Mesendoderm (in vitro differentiated cells): ENCODE measurements at regions not wholly inside any gene's neighbourhood (a gene's known extent, or its start where the extent isn't known, plus 50 kb on each side); places are given as distances from the start of the nearest gene placed in this dataset.

Experiments
- DNase-seq: peaks from one replicate; pipeline ENCODE4 v3.0.0; 2013
- H2AK5ac ChIP-seq: 2 replicates; pipeline ENCODE4 v1.6.1; 2013; ENCODE audit warnings: low read length, inconsistent platforms
- H2BK120ac ChIP-seq: 2 replicates; pipeline ENCODE4 v1.6.1; 2013; ENCODE audit warnings: low read depth, mild to moderate bottlenecking, low read length, moderate library complexity, mixed read lengths
- H2BK15ac ChIP-seq: replicated peaks from 2 replicates; pipeline ENCODE4 v1.6.1; 2013; ENCODE audit warnings: low read depth, mild to moderate bottlenecking, moderate library complexity
- H2BK5ac ChIP-seq: 2 replicates; pipeline ENCODE4 v1.6.1; 2013; ENCODE audit warnings: low read length, inconsistent platforms
- H3K18ac ChIP-seq: 2 replicates; pipeline ENCODE4 v1.6.1; 2013; ENCODE audit warnings: mild to moderate bottlenecking, low read length, mixed read lengths
- H3K23ac ChIP-seq: one replicate; pipeline ENCODE4 v1.6.1; 2013; ENCODE audit warnings: low read length
- H3K27ac ChIP-seq: 2 replicates; pipeline ENCODE4 v1.5.1; 2013; ENCODE audit warnings: low read depth, mild to moderate bottlenecking, inconsistent platforms, low read length, moderate library complexity
- H3K27me3 ChIP-seq: 2 replicates; pipeline ENCODE4 v1.6.1; 2013; ENCODE audit warnings: low read length, control low read depth, mild to moderate bottlenecking, inconsistent platforms; ENCODE audit not compliant: insufficient read depth, poor library complexity
- H3K36me3 ChIP-seq: 2 replicates; pipeline ENCODE4 v1.6.1; 2013; ENCODE audit warnings: low read length, inconsistent platforms; ENCODE audit not compliant: control insufficient read depth, insufficient read depth
- H3K4ac ChIP-seq: one replicate; pipeline ENCODE4 v1.6.1; 2013; ENCODE audit warnings: low read depth, mild to moderate bottlenecking, low read length, moderate library complexity
- H3K4me1 ChIP-seq: 2 replicates; pipeline ENCODE4 v1.6.1; 2013; ENCODE audit warnings: low read depth, low read length, inconsistent platforms; ENCODE audit not compliant: control insufficient read depth
- H3K4me2 ChIP-seq: 2 replicates; pipeline ENCODE4 v1.6.1; 2013; ENCODE audit warnings: low read length
- H3K4me3 ChIP-seq: 2 replicates; pipeline ENCODE4 v1.5.1; 2013; ENCODE audit warnings: mild to moderate bottlenecking, low read length
- H3K56ac ChIP-seq: one replicate; pipeline ENCODE4 v1.6.1; 2013; ENCODE audit warnings: low read length
- H3K79me1 ChIP-seq: 2 replicates; pipeline ENCODE4 v1.6.1; 2013; ENCODE audit warnings: low read length, inconsistent platforms
- H3K79me2 ChIP-seq: 2 replicates; pipeline ENCODE4 v1.6.1; 2013; ENCODE audit warnings: mild to moderate bottlenecking, low read length; ENCODE audit not compliant: control insufficient read depth, insufficient read depth
- H3K9ac ChIP-seq: 2 replicates; pipeline ENCODE4 v1.6.1; 2013; ENCODE audit warnings: low read length, inconsistent platforms
- H4K5ac ChIP-seq: one replicate; pipeline ENCODE4 v1.6.1; 2013; ENCODE audit warnings: low read length
- H4K8ac ChIP-seq: one replicate; pipeline ENCODE4 v1.6.1; 2013; ENCODE audit warnings: low read depth, mild to moderate bottlenecking, control low read depth, low read length, moderate library complexity
- WGBS: extraction: QIAGEN DNeasy Blood & Tissue Kit; methylation state at CpG from one replicate; pipeline ENCODE4 v1.1.7; 2013; ENCODE audit warnings: low lambda C conversion rate, missing lambda C conversion rate; ENCODE audit not compliant: insufficient coverage; ENCODE audit errors: extremely low coverage; 5-methylcytosine and 5-hydroxymethylcytosine counted together

GRCh38 chr2:14951569-14952285 lies 319.2 kb downstream of the LRATD1 start:
- no peak for DNase-seq
- Histone ChIP-seq H3K4ac (no peak overlapping the region), H3K79me2 (no peaks in the 10 kb centered on the region), H3K9ac (no peak overlapping the region), H4K8ac (no peak overlapping the region), H3K27ac (no peak overlapping the region), H2BK15ac (no peak overlapping the region), H3K4me2 (no peak overlapping the region), H3K36me3 (no peaks in the 10 kb centered on the region), H3K79me1 (no peaks in the 10 kb centered on the region), H3K56ac (no peak overlapping the region), H3K4me1 (no peaks in the 10 kb centered on the region), H3K18ac (no peak overlapping the region), H3K27me3 (no peaks in the 10 kb centered on the region), H2BK120ac (no peak overlapping the region), H3K4me3 (no peak overlapping the region), H4K5ac (no peak overlapping the region), H2AK5ac (no peak overlapping the region), H3K23ac (no peak overlapping the region), H2BK5ac (no peak overlapping the region)
- no CpG with 5 or more reads among the region's 5 CpGs for WGBS

- Histone ChIP-seq H3K79me2 (no peaks in the 10 kb centered on the region), H2BK120ac (no peak overlapping the region), H3K4ac (no peak overlapping the region), H3K36me3 (no peaks in the 10 kb centered on the region), H3K4me1 (no peaks in the 10 kb centered on the region), H3K27ac (no peak overlapping the region), H3K56ac (no peak overlapping the region), H3K4me3 (no peak overlapping the region), H2BK15ac (no peak overlapping the region), H4K8ac (no peak overlapping the region), H3K23ac (no peak overlapping the region), H3K27me3 (no peaks in the 10 kb centered on the region), H3K18ac (no peak overlapping the region), H3K4me2 (no peak overlapping the region), H4K5ac (no peak overlapping the region), H3K79me1 (no peaks in the 10 kb centered on the region), H2AK5ac (no peak overlapping the region), H2BK5ac (no peak overlapping the region), H3K9ac (no peak overlapping the region)
- WGBS: no CpG with 5 or more reads among the region's 6 CpGs
- DNase-seq: no peak
Observed at GRCh38 chr2:14952400-14952963, 320.0 kb downstream of the LRATD1 start.

- Histone ChIP-seq H3K23ac (no peak overlapping the region), H3K56ac (no peak overlapping the region), H3K9ac (no peak overlapping the region), H3K4me2 (no peak overlapping the region), H3K18ac (no peak overlapping the region), H3K4ac (no peak overlapping the region), H2BK15ac (no peak overlapping the region), H4K5ac (no peak overlapping the region), H2AK5ac (no peak overlapping the region), H2BK5ac (no peak overlapping the region), H3K4me3 (no peak overlapping the region), H3K36me3 (no peaks in the 10 kb centered on the region), H3K79me2 (no peaks in the 10 kb centered on the region), H3K79me1 (no peaks in the 10 kb centered on the region), H3K27me3 (no peaks in the 10 kb centered on the region), H4K8ac (no peak overlapping the region), H3K4me1 (no peaks in the 10 kb centered on the region), H3K27ac (no peak overlapping the region), H2BK120ac (no peak overlapping the region)
- no CpG with 5 or more reads among the region's 2 CpGs for WGBS
- DNase-seq: peak; percentile 26
Observed at GRCh38 chr2:14960686-14961324, 328.3 kb downstream of the LRATD1 start.

GRCh38 chr2:14967729-14968128 lies 335.2 kb downstream of the LRATD1 start:
- no CpG with 5 or more reads among the region's 2 CpGs for WGBS
- H3K23ac ChIP-seq: no peak overlapping the region

GRCh38 chr2:14975381-14975780 lies 342.9 kb downstream of the LRATD1 start:
- no peak overlapping the region for H2AK5ac ChIP-seq
- H3K79me2 ChIP-seq: no peaks in the 10 kb centered on the region
- no peak overlapping the region for H2BK5ac ChIP-seq
- H3K27me3 ChIP-seq: no peaks in the 10 kb centered on the region
- no peaks in the 10 kb centered on the region for H3K79me1 ChIP-seq
- peaks cover 2% of the 10 kb centered on the region for H3K4me1 ChIP-seq
- no peak overlapping the region for H3K4me2 ChIP-seq
- H3K4me3 ChIP-seq: no peak overlapping the region
- H3K18ac ChIP-seq: no peak overlapping the region
- no peak overlapping the region for H2BK15ac ChIP-seq
- no peak for DNase-seq
- H4K5ac ChIP-seq: no peak overlapping the region
- no peak overlapping the region for H3K9ac ChIP-seq
- H3K23ac ChIP-seq: no peak overlapping the region
- H3K36me3 ChIP-seq: no peaks in the 10 kb centered on the region
- no CpG with 5 or more reads among the region's 2 CpGs for WGBS
- H3K27ac ChIP-seq: no peak overlapping the region
- H3K56ac ChIP-seq: no peak overlapping the region
- no peak overlapping the region for H2BK120ac ChIP-seq
- no peak overlapping the region for H3K4ac ChIP-seq
- no peak overlapping the region for H4K8ac ChIP-seq

More at GRCh38 chr2:14967729-14968128, 335.2 kb downstream of the LRATD1 start:
- no peak overlapping the region for H2BK15ac ChIP-seq
- no peak overlapping the region for H3K9ac ChIP-seq
- no peaks in the 10 kb centered on the region for H3K79me2 ChIP-seq
- DNase-seq: no peak
- no peak overlapping the region for H3K18ac ChIP-seq
- no peak overlapping the region for H2BK5ac ChIP-seq
- H3K4me3 ChIP-seq: no peak overlapping the region
- H3K79me1 ChIP-seq: no peaks in the 10 kb centered on the region
- H3K36me3 ChIP-seq: no peaks in the 10 kb centered on the region
- H3K27ac ChIP-seq: no peak overlapping the region
- H3K4me2 ChIP-seq: no peak overlapping the region
- H4K8ac ChIP-seq: no peak overlapping the region
- no peak overlapping the region for H4K5ac ChIP-seq
- H3K4ac ChIP-seq: no peak overlapping the region
- no peak overlapping the region for H3K56ac ChIP-seq
- no peaks in the 10 kb centered on the region for H3K4me1 ChIP-seq
- no peak overlapping the region for H2AK5ac ChIP-seq
- no peak overlapping the region for H2BK120ac ChIP-seq
- no peaks in the 10 kb centered on the region for H3K27me3 ChIP-seq
